ENCODE measurements at regions not wholly inside any gene's neighbourhood (a gene's known extent, or its start where the extent isn't known, plus 50 kb on each side); places are given as distances from the start of the nearest gene placed in this dataset.

DNA sequence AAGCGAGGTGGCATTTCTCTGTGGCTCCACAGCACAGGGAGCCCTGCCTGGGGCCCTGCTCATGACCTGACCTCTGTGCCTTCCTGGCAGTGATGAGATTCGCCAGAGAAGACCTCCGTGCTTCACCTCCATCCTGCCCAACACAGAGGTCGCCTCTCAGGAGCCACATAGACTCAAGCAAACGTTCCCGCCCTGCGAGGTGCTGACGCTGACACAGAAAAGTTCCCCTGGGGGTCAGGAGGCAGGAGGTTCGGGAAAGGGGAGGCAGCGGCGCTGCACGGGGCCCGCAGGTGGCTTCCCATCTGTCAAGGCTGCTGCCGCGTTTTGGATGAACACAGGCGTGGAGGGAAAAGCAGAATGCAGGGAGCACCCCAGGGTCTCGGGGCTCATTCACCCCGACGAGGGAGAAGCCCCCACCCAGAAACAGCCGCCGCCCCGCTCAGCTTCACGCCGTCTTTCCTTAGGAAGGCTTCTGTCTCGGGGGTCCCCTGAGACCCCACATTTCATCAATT lies 579.6 kb upstream of the SALL3 start:
- no peak for DNase-seq

DNA sequence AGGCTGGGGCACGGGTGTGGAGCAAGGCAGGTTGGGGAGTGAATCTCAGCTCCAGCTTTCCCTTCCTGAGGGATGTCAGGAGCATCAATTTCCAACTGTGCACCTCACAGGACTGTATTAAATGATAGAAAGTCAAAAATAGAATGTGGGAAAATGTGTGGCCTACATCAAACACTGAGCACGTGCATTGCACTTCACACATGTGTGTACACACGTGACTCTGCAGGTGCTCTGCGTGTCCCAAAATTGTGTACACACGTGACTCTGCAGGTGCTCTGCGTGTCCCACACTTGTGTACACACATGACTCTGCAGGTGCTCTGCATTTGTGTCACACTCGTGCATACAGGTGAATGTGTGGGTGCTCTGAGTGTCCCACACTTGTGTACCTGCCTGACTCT lies 577.2 kb upstream of the SALL3 start:
- DNase-seq = no peak

- no peak for DNase-seq
These were observed 576.7 kb upstream of the SALL3 start for GRCh38 chr18:78402966-78403365.

GRCh38 chr18:78403371-78403770 lies 576.2 kb upstream of the SALL3 start:
- DNase-seq = no peak

DNA sequence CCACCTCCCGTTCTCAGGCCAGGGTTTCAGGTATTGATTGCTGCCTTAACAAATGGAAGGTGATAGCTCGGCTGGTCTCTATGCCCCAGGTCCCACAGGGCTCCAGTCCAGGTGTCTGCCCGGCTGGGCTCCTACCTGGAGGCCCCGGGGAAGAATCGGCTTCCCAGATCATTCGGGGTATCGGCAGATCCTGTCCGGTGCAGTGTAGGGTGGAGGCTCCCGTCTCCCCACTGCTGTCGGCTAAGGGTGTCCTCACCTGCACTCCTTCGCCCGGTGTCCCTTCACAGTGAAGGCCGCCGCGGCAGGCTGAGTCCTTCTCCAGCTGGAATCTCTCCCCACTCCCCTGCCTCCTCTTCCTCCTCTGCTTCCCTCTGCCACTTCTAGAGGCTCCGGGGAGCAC lies 573.9 kb upstream of the SALL3 start:
- no peak for DNase-seq

GRCh38 chr18:78406743-78407465 lies 572.7 kb upstream of the SALL3 start:
- no peak for DNase-seq

GRCh38 chr18:78407466-78407844 lies 572.2 kb upstream of the SALL3 start:
- no peak for DNase-seq

- DNase-seq = no peak
These were observed 571.0 kb upstream of the SALL3 start for GRCh38 chr18:78408623-78409022.

DNA sequence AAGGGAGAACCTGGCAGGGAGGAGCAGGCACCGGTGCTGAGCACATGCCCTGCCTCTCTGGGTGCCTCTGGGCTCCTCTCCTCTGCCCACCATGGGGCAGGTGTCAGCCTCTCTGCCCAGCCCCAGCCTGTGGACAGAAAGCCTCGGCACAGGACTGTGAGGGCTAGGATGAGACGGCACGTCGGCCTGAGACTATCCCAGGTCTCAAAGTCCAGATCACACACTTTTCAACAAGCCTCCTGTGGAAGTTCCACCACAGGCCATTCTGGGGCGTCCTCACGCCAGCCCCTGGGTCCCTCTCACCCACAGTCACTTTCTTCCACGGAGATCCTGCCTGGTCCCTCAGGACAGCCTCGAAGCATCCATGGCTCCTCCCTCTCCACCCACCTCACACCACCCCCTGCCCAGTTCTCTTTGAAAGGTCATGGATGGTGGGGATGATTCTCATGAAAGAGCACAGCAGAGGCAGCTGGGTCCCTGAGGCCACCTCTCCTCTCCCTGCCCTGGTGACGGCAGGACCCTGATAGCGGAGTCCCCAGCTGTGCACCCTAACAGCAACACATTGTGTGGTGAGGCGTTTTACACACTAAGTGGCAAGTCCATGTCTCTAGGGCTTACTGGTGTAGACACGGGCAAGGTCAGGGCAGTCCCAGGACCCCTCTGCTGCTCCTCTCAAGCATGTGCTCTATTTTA lies 569.4 kb upstream of the SALL3 start:
- no peak for DNase-seq

GRCh38 chr18:78411539-78411938 lies 568.1 kb upstream of the SALL3 start:
- no peak for DNase-seq

DNA sequence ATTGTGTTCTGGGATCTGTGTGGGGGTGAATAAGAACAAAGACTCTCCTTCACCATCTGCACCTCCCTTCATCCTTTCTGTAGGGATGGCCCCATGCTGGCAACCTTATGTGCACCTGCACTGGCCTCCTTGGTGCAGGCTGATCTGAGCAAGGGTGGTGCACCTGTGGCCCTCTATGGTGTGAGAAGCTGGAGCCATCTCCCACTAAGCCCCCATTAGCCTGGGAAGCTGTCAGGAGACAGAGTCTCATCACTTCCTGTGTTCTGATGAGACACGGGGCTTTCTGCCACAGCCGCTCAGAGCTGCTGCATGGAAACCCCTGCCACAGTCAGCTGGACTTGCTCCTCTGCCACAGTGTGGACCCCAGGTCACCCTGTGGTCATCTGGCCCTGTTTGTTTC lies 565.3 kb upstream of the SALL3 start:
- DNase-seq = no peak

DNA sequence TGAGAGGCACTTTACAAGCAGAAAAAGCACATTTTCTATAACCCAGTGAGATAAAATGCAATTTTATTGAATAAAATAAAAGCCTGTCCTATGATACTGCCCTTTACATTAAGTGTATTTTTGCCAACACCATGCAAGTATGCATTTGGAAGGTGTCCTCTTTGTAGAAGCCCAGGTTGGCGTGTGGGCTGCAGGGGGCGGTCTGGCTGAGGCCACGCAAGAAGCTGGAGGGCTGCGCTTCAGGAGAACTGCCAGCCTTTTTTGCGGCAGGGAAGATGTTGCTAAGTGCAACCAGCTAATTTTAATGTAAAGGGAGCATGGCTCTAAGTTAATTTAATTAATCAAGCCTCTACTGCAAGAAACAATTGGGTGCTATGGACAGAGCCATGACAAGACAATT lies 562.8 kb upstream of the SALL3 start:
- no peak for DNase-seq

DNA sequence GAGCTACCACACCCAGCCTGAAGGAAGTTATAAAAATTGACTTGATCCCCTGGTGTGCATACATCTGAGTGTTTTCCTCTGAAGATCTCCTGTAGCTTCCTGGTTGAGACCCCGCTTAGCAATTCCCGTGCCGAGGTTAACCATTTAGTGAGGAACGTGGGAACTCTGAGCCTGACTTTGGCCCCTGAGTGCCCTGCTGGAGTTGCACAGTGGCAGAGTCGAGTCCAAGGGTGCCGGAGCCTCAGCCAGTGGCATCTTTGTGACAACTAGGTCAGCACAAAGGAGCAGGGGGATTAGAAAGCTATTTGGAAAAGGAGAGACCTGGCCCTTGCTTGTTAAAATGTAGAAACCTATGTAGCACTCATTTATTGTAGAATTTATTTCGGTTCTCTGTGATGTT lies 561.2 kb upstream of the SALL3 start:
- DNase-seq = no peak

DNA sequence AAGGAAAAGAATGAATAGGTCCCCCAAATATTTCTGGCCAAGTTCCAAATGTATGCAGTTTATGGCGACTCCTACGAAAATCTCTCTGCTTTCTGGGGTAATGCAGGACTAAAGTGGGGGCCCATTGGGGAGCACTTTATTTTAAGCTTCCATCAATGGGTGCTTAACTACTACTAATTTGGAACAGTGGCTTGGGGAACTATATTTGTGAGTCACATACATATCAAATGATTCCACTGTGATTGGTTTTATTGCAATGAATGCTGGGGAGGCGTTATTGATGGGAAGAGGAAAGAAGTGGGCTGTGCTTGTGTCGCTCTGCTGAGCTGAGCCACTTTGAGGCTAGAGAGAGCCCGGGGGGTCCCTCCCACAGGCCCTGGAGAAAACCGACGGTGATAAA lies 560.4 kb upstream of the SALL3 start:
- DNase-seq = no peak

- DNase-seq = no peak
These were observed 559.5 kb upstream of the SALL3 start for GRCh38 chr18:78420116-78420515.

DNA sequence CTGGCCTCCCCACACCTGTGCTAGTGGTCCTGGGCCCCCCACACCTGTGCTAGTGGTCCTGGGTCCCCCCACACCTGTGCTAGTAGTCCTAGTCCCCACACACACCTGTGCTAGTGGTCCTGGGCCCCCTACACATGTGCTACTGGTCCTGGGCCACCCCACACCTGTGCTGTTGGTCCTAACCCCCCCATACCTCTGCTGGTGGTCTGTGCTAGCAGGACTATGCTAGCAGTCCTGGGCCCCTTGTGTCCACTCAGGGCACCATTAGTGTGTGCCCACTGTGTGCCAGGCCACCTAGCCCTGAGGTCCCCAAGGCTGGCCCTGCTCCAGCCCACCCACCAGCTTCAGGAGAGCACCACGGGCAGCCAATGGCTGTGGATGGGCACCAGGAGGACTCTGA lies 558.2 kb upstream of the SALL3 start:
- DNase-seq = no peak

- no peak for DNase-seq
These were observed 557.3 kb upstream of the SALL3 start for GRCh38 chr18:78422336-78422735.

DNA sequence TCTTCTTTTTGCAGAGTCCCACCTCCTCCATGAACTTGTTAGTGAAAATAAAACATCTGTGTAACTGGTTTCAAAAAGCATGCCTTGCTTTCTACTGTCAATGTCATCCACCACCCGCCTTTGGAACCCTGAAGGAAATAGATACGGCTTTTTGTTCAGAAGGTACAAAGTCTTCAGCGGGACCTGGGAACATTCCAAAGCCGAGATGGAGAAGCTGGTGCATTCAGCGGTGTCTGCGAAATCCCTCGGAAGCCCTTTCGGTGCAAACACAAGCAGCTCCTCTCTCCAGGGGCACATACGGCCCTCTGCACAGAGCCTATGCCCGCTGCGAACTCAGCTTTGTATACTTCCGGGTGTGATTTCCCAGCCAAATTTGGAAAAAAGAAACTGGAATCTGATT lies 555.8 kb upstream of the SALL3 start:
- DNase-seq = no peak

- no peak for DNase-seq
These were observed 555.1 kb upstream of the SALL3 start for GRCh38 chr18:78424403-78425018.

DNA sequence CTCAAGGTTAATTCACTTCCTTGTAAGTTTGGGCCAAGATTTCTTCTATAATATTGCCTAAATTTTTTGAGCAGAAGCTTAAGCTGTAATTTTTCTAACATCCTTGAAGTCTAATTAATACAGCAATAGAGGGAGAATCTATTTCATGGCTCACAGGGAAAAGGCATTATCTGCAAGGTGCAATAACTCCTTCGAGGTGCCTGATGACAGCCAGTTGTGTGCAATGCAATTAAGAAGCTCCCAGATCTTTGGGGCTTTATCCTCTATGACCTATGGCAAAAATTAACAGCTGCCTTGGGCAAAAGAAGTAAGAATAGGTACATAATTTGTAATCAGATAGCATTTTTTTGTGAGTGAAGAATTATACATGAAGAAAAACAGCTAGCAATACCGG lies 554.6 kb upstream of the SALL3 start:
- DNase-seq = no peak

DNA sequence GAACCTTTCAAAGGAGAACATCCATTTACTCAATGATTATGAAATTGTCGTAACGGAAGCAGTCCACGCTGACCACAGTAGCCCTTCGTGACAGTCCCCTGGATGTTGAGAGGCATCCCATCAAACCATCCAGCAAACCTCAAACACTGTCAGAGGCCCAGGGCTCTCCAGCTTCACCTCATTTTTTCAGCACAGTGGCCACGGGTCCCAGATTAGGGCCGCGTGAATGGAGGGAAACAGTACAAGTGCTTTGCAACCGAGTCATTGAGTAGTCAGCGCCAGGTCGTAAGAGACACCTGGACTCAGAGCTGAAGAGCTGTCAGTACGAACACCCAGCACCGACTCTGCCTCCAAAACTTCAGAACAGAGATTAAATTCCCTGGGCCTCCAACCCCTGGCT lies 552.5 kb upstream of the SALL3 start:
- no peak for DNase-seq

DNA sequence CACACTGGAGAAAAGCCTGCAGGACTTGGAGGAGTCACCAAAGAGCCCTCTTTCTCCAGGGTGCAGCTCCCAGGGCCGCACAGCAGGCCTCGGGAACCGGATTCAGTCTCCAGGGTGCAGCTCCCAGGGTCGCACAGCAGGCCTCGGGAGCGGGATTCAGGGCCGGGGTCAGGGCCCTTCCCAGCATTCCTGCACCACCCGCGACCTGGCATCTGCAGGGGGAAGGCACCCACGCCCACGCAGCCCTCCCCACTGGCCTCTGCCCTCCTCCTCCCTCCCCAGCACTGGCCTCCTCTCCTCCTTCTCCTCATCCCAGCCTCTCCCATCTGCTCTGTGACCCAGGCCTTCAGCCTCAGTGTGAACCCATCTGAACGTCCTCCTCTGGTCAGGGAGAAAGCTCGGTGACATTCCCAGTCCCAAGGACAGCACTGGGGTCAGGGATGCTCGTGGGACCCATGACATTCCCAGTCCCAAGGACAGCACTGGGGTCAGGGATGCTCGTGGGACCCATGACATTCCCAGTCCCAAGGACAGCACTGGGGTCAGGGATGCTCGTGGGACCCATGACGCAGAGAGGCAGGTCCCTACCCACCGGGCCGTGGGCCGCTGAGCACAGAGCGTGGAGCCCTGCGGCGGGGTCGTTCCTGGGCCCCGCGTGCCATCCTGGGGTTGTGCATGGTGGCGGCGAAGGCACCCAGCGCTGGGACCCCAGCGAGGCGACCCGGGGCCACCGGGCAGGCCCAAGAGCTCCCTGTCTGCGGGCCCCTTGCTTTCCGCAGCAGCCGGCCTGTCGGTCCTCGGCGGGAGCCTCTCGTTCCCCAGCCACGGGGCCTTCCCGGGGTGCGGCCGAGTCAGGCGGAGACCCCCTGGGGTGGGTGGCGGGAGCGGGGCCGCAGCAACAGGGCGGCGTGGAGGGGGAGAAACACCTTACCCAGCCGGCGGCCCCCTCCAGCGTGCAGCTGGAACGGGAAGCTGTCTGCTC lies 550.2 kb upstream of the SALL3 start:
- no peak for DNase-seq

GRCh38 chr18:78430131-78430758 lies 549.4 kb upstream of the SALL3 start:
- DNase-seq = no peak
